DOHH2 (cell line): ENCODE measurements at regions not wholly inside any gene's neighbourhood (a gene's known extent, or its start where the extent isn't known, plus 50 kb on each side); places are given as distances from the start of the nearest gene placed in this dataset.

ENCODE experiments used
- H3F3A ChIP-seq: fragments of 200-600 bp; sonication (generic), shearing (Covaris generic); 2 replicates; pipeline ENCODE4 v1.6.0; 2016; ENCODE audit warnings: antibody characterized with exemption, mild to moderate bottlenecking; ENCODE audit not compliant: control insufficient read depth, insufficient read depth
- H3K27ac ChIP-seq: fragments of 200-600 bp; sonication (generic); 2 replicates; pipeline ENCODE4 v1.5.1; 2014; ENCODE audit warnings: low read depth, mild to moderate bottlenecking, low read length, moderate library complexity
- H3K27me3 ChIP-seq: fragments of 200-600 bp; sonication (generic); 2 replicates; pipeline ENCODE4 v1.6.1; 2014; ENCODE audit warnings: mild to moderate bottlenecking, low read length, mixed read lengths; ENCODE audit not compliant: control insufficient read depth
- H3K36me3 ChIP-seq: fragments of 200-600 bp; sonication (generic); 2 replicates; pipeline ENCODE4 v1.6.1; 2014; ENCODE audit warnings: mild to moderate bottlenecking, low read length, moderate library complexity, mixed read lengths; ENCODE audit not compliant: control insufficient read depth
- H3K4me1 ChIP-seq: fragments of 200-600 bp; sonication (generic); 2 replicates; pipeline ENCODE4 v1.6.1; 2014; ENCODE audit warnings: mild to moderate bottlenecking, low read length, mixed read lengths; ENCODE audit not compliant: control insufficient read depth
- H3K4me2 ChIP-seq: fragments of 200-600 bp; sonication (generic); 2 replicates; pipeline ENCODE4 v1.6.0; 2014; ENCODE audit warnings: mild to moderate bottlenecking, low read length, moderate library complexity
- H3K4me3 ChIP-seq: fragments of 200-600 bp; sonication (generic); 2 replicates; pipeline ENCODE4 v1.5.1; 2014; ENCODE audit warnings: mild to moderate bottlenecking, low read length, mixed read lengths
- H3K79me2 ChIP-seq: fragments of 200-600 bp; sonication (generic); 2 replicates; pipeline ENCODE4 v1.6.1; 2014; ENCODE audit warnings: mild to moderate bottlenecking, low read length, mixed read lengths; ENCODE audit not compliant: control insufficient read depth
- H3K9me2 ChIP-seq: fragments of 200-600 bp; sonication (generic); replicated peaks from 2 replicates; pipeline ENCODE4 v1.6.1; 2014; ENCODE audit warnings: mild to moderate bottlenecking, low read length, mixed read lengths; ENCODE audit not compliant: control insufficient read depth
- H3K9me3 ChIP-seq: fragments of 200-600 bp; sonication (generic); 2 replicates; pipeline ENCODE4 v1.6.1; 2014; ENCODE audit warnings: antibody characterized with exemption, low read length, mixed read lengths; ENCODE audit not compliant: control insufficient read depth, insufficient read depth
- H4K20me1 ChIP-seq: fragments of 200-600 bp; sonication (generic); 2 replicates; pipeline ENCODE4 v1.6.0; 2014; ENCODE audit warnings: low read depth, mild to moderate bottlenecking, antibody characterized with exemption, low read length, moderate library complexity; ENCODE audit not compliant: control insufficient read depth, insufficient read depth
- CTCF ChIP-seq: fragments of 200-600 bp; sonication (generic); IDR thresholded peaks from one replicate; pipeline ENCODE4 v1.5.1; 2014; ENCODE audit warnings: antibody characterized with exemption, mild to moderate bottlenecking, low read depth, low read length; ENCODE audit not compliant: poor library complexity, severe bottlenecking
- EZH2phosphoT487 ChIP-seq: fragments of 200-600 bp; sonication (generic); IDR thresholded peaks from 2 replicates; pipeline ENCODE4 v1.6.1; 2017; ENCODE audit warnings: borderline replicate concordance, mild to moderate bottlenecking, antibody characterized with exemption, low read length, moderate library complexity, mixed read lengths

- peaks cover 11% of the 10 kb centered on the region for H3K27me3 ChIP-seq
- no peaks in the 10 kb centered on the region for H3K79me2 ChIP-seq
- no peak overlapping the region for H3K4me2 ChIP-seq
- no peaks in the 10 kb centered on the region for H3F3A ChIP-seq
- H4K20me1 ChIP-seq, result no peaks in the 10 kb centered on the region
- H3K4me3 ChIP-seq, result no peak overlapping the region
- TF ChIP-seq CTCF (no peak), EZH2phosphoT487 (no peak)
- no peaks in the 10 kb centered on the region for H3K4me1 ChIP-seq
- H3K9me2 ChIP-seq, result no peaks in the 10 kb centered on the region
- H3K36me3 ChIP-seq, result no peaks in the 10 kb centered on the region
- H3K9me3 ChIP-seq, result no peaks in the 10 kb centered on the region
- no peak overlapping the region for H3K27ac ChIP-seq
Measured at GRCh38 chr13:29921542-29921941, 71.1 kb upstream of the UBL3 start.

GRCh38 chr13:29920025-29920643 lies 69.7 kb upstream of the UBL3 start:
- Histone ChIP-seq H3K4me1 (no peaks in the 10 kb centered on the region), H4K20me1 (no peaks in the 10 kb centered on the region), H3F3A (no peaks in the 10 kb centered on the region), H3K9me2 (no peaks in the 10 kb centered on the region), H3K27ac (no peak overlapping the region), H3K4me3 (no peak overlapping the region), H3K9me3 (no peaks in the 10 kb centered on the region), H3K4me2 (no peak overlapping the region), H3K36me3 (no peaks in the 10 kb centered on the region), H3K27me3 (peaks cover 8% of the 10 kb centered on the region), H3K79me2 (no peaks in the 10 kb centered on the region)
- no peak for TF ChIP-seq EZH2phosphoT487
- no peak for TF ChIP-seq CTCF

GRCh38 chr13:29918845-29919244 lies 68.4 kb upstream of the UBL3 start:
- TF ChIP-seq CTCF (no peak), EZH2phosphoT487 (no peak)
- Histone ChIP-seq H3K36me3 (no peaks in the 10 kb centered on the region), H3K27me3 (peaks cover 10% of the 10 kb centered on the region), H3K9me2 (no peaks in the 10 kb centered on the region), H3K27ac (no peak overlapping the region), H3K9me3 (no peaks in the 10 kb centered on the region), H3F3A (no peaks in the 10 kb centered on the region), H3K4me3 (no peak overlapping the region), H3K4me1 (no peaks in the 10 kb centered on the region), H3K4me2 (no peak overlapping the region), H4K20me1 (no peaks in the 10 kb centered on the region), H3K79me2 (no peaks in the 10 kb centered on the region)
